ENCODE measurements at regions not wholly inside any gene's neighbourhood (a gene's known extent, or its start where the extent isn't known, plus 50 kb on each side); places are given as distances from the start of the nearest gene placed in this dataset.

DNA sequence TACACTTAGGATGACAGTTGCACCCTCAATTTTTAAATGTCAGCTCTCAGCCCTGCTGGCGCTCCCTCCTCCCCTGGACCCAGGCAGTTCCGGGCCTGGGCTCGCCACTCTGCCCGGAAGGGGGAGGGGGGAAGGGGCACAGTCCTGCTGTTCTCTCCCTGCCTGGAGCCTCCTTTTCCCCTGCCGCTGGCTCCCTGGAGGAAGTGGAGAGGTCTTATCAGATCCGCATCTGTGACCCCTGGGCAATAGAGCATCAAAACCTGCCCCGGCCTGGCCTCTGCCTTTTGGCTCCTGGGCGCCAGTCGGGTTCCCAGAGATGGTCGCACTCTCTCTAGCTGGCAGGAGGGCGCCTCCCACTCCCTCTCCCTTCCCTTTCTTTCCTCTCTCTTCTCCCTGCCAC lies 149.3 kb downstream of the IRF8 start:
- DNase-seq (no peak), ATAC-seq (no peak)
- intact Hi-C loops (cut with DNase I, micrococcal nuclease), result no loop called here

DNA sequence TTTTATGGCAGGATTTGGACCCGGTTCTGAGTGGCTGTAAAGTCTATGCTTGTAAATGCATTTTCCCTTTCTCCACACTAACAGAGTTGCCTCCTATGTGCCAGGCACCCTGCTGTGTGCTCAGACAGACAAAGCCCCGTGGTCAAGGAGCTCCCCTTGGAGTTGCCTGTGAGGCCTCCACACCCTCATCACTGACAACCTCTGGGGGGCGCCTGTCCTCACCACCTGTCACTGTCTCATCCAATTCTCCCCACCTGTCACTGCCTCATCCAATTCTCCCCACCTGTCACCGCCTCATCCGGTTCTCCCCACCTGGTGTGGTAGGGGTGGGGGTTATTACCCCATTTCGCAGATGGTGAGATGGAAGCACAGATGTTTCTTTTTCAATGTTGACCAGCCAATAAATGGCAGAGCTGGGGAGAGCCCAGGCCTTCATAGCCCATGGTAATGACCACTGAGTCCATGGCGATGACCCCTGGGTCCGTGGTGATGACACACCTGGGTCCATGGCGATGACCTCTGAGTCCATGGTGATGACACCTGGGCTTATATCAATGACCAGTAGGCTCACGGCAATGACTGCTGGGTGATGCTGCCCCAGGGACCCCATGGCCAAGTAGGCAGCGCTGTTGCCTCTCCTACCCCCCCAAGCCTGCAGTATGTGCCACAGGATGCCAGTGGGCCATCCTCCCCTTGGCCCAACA lies 150.1 kb downstream of the IRF8 start:
- intact Hi-C loops (cut with DNase I, micrococcal nuclease), result no loop called here
- no peak for ATAC-seq
- DNase-seq, result peak in 1 of 2 donors; percentile 17

DNA sequence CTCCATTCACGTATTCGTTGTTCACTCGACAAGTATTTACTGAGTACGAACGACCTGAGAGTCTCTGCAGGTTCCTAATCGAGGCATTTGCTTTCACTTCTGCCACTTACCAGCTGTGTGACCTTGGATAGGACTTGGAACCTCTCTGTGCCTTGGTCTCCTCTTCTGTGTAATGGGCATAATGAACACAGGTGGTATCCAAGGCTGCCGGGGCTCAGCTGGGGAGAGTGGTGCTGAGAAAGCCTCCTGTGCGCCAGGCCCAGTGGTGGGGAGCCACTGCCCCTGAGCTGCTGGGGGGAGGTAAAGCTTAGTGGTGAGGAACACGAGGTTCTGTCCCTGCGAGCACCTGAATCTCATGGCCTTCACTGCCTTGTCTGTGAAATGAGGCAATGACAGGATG lies 150.7 kb downstream of the IRF8 start:
- intact Hi-C loops (cut with DNase I, micrococcal nuclease), result no loop called here
- ATAC-seq (no peak), DNase-seq (no peak)

DNA sequence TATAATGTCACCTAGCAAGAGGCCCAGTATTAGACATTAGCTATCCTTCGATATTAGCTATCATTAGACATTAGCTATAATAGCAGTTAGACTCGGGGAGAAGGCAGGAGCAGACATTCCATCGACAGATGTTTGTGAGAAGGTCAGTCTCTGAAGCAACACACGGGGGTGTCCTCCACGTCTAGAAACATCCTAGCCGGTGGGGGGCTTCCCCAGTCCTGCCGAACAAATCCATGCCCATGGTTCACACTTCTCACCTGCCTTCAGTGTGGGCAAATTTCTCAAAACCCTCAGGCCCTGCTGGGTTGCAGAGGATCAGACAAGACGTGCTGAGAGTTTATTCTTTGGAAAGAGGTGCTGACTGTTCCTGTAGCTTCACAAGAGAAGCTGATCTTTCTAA lies 151.1 kb downstream of the IRF8 start:
- no peak for DNase-seq
- ATAC-seq, result no peak
- intact Hi-C loops (cut with DNase I, micrococcal nuclease), result no loop called here

DNA sequence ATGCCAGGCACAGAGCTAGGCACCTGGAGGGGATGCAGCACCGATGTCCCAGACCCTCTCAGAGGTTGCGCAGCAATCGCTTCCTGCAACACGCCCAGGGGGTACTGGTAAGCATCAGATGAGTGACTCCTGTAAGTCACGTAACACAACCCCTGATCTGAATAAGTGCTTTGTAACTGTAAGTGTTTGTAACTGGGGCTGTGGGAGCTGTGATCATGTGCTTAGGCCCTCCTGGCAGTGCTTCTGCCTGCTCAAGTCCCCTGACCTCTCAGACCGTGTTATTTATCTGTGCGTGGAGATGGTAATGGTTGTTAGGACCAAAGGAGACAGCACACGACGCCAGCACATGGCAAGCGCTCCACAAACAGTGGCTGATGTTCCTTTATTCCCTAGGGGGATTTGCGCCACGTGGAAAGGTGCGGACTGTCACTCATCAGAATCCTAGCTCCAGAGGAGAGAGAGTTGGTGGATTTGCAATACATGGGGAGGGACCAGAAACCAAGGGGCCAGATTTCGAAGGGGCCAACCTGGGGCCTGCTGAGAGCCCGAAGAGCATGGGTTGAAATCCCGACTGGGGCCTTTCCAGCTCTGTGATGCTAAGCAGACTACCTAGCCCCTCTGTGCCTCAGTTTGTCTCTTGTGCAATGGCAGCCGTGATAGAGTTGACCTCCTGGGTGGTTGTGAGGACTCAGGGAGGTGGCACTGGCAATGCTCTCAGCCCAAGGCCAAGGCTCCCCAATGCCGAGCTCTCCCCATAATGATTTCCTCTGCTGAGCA lies 151.8 kb downstream of the IRF8 start:
- no peak for ATAC-seq
- intact Hi-C loops (cut with DNase I, micrococcal nuclease), result no loop called here

DNA sequence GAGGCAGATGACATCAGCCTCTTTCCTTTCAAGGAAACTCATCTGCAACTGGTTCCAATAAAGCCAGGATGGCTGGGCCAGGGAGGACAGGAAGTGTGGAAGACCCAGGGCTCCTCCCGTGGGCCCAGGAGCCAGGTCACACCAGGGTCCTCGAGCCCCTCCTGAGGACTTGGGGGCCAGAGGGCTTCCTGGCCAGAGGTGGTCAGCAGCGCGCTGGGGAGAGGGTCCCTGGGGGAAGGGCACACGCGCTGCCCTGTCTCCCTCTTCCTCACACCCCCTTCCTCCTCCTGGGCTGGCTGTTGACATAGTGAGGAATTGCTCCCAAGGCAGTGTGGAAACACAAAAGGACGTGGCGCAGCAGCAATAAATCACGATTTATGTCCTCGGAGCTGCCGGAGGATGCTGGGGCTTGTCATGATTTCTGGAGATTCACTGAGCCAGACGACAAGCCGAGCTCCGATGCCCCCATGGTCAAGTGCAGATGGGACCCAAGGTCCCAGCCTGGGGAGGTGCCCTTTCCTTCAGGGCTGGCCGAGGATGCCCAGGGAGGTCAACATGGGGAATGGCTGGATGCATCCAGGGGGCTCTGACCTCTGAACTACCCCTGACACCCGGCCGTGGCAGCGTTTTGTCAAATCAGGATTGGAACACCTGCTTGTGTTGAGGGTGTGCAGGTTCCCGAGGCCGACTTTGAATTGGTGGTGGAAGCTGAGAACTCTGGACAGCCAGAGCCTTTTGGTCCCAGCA lies 152.6 kb downstream of the IRF8 start:
- intact Hi-C loops (cut with DNase I, micrococcal nuclease), result no loop called here
- DNase-seq (no peak), ATAC-seq (no peak)

More for the DNA sequence above, 151.8 kb downstream of the IRF8 start:
- no peak for DNase-seq

DNA sequence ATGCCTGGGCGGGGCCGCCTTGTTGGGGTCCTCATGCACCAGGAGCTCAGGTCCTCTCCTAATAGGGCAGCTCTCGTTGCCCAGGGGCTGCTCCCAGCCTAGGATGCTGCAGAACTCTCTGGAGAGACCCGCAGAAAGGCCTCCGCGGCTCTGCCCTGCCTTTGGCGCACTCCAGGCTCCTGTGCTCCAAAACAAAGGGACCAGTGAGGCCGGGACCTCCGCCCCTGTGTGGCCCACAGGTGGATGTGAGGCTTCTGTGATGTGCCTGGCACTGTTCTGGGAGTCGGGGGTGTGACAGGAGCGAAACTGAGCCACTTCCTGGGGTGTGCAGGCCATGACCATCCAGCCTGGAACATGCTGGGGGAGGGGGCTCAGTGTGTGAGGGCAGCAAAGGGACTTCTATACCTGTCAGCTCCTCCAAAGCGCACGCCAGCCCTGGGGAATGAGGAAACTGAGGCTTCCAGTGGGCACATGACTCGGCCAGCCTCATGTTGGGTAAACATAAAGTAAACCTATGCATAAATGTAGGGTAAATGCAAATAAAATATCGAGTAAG lies 153.2 kb downstream of the IRF8 start:
- DNase-seq, result no peak
- intact Hi-C loops (cut with DNase I, micrococcal nuclease), result no loop called here

DNA sequence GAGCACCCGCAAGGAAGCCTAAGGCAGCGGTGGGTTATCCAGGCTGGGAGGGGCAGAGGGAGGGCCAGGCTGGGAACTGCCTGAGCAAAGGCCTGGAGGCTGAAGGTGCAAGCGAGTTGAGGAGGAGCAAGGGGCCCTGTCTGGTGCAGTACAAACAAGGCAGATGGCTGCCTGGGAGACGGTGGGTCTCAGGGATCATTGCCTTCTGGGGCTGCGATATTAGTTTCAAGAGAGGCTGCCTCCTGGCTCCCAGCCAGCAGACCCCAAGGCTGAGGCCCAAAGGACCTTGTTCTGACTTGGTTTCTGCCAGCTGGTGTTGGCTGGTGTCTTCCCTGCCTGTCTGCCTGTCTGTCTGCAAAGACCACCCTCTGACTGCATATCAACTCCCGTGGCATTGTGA lies 154.0 kb downstream of the IRF8 start:
- DNase-seq (no peak), ATAC-seq (no peak)
- intact Hi-C loops (cut with DNase I, micrococcal nuclease), result no loop called here

More for the DNA sequence above, 153.2 kb downstream of the IRF8 start:
- ATAC-seq, result no peak

DNA sequence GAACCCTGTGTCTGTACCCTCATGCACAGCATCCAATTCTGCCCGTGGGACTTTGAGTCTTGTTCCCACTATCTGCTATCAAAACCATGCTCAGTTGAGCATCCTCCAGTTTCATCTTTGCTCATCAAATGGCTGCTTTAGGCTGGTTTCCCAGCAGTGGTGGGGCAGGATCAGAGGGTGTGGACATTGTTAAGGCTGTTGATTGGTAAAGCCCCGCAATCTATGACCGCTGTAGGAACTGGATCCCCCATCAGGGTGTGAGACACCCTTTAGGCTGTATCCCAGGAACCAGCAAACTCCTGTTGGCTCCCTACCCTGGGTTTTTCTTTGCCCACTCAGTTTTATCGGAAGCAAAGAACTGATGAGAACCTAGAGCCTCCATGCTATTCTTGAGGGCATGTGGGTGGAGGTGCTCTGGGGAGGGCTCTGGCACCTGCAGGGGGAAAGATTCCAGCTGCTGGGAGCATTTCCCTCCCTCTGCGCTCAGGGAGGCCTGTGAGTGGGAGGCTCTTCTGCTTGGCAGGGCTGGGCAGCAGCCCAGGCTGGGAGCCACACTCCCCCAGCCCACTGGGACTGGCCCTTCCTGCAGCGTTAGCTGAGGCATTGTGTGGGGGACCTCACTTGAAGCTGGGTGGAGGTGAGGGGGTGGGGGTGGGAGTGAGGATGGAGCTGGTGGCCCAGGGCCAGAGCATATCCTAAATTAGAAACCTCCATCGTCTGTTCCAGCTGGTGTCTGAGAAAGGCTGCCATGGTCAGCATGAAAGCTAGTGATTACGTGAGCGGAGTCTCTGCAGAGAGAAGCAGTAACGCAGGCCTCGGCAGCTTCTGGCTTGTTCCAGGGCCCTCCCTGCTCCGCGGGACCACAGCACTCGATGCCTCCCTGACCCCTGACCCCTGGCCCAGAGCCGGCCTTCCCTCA lies 160.6 kb downstream of the IRF8 start:
- ATAC-seq, result no peak
- peak; percentile 40 to 53 for DNase-seq
- intact Hi-C loops (cut with DNase I, micrococcal nuclease), result loop anchor here in 1 of 2 donors (10.0 kb wide), 1 partner anchor 465 kb away; no protein-coding TSS in a partner anchor

DNA sequence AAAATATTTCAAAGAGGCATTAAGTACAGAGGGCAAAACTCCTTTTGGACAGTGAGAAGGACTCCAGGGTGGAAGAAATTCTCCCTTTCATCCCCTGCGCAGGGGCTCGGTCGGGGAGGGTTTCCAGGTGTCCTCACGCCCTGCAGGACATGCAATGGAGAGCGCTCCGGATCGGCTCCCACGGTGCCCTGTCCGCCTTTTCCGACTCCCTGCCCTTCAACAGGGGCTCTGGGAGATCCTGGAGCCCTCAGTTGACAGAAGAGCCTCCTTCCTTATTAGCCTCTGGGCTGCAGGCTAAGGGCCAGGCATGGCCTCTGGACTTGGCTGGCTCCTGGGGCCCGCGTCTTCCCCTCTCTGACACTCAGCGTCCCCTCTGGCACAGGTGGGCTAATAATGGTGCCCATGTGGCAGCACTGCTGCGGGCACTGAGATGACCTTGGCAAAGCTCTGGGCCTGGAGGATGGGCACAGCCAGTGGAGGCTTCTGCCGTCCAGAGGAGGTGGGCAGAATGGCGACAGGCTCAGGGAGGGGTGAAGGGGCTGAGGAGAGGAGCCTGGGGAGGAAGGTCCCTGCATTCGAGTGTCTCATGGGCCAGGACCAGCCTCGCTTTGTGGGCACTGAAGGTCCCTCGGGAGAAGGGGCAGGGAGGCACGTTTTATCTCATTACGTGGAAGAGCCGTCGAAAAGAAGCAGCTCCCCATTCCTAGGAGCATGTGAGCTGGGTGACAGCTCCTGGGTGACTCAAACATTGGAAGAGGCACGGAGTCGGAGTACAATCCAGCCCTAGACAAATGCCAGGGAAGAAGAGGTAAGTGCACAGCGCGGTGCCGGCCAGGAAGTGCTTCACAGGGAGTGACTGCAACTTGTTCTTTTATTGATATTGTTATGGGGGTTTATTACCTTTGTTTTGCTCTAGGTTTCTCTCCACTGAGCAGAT lies 161.7 kb downstream of the IRF8 start:
- intact Hi-C loops (cut with DNase I, micrococcal nuclease), result loop anchor here in 1 of 2 donors (10.0 kb wide), 1 partner anchor 464 kb away; no protein-coding TSS in a partner anchor
- ATAC-seq (peak; percentile 85), DNase-seq (peak in 1 of 2 donors; percentile 14)

DNA sequence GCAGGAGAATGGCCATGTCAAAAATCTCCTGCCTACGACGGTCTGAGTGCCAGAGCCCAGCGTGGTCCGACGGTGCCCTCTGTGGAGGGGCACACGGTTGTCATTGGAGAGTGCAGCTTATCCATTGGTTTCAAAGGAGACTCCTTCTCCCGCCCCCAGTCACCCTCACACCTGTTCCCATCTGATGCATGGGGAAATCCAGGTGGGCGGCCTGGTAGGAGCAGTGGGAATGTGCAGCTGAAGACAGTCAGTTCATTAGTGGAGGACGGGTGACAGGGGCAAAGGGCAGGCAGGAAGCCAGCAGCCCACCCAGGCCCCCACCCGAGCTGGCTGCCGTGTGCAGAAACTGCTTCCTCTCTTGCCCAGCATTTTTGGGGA lies 162.3 kb downstream of the IRF8 start:
- intact Hi-C loops (cut with DNase I, micrococcal nuclease), result loop anchor here in 1 of 2 donors (10.0 kb wide), 1 partner anchor 463 kb away; no protein-coding TSS in a partner anchor
- ATAC-seq (no peak), DNase-seq (no peak)

DNA sequence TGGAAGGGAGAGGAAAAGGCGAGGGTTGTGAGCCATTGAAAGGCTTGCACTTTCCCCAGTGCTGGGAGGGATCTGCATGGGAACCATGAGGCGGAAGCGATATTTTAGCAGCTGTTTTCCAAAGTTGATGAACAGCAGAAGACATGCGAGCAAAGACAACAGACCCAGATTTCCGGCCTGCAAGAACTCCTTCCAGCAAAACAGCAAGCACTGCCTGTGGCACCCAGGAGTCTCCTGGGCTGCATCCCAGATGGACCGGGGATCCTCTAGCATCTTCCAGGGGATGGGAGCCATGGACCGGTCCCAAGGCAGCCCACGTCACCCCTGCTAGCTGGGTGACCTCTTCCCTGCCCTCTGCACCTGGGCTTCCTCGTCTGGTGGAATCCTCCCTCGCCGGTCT lies 162.8 kb downstream of the IRF8 start:
- DNase-seq, result no peak
- intact Hi-C loops (cut with DNase I, micrococcal nuclease), result loop anchor here in 1 of 2 donors (10.0 kb wide), 1 partner anchor 463 kb away; no protein-coding TSS in a partner anchor

DNA sequence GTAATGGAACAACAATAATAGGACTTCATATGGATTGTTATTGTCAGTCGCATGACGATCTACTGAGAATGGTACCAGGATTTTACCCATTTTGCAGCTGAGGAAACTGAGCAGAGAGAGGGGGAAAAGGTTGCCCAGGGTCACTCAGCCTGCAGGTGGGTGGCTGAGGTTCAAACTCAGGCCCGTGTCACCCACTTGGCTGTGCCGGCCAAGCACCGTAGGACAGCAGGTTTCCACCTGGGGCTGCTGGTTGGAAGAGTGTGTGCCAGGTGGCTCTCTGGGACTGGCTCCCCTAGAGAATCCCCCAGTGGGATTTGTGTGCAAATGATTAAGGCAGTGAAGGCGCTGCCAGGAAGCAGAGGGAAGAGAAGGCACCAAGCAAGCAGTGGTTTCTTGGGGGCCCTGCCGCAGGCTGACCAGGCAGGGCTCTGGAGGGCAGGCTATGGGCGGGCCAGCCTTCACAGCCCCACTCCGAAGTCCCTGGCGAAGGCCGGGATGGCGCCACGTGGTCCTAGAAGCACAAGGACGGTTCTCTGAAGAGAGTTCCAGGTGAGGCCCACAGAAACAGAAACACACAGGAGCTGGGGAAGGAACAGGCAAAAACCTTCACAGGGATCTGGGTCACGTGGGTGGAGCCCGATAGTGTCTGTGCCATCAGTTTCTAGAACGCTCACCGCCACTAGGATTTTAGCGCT lies 163.5 kb downstream of the IRF8 start:
- no peak for ATAC-seq

More for the DNA sequence above, 162.8 kb downstream of the IRF8 start:
- ATAC-seq, result no peak

DNA sequence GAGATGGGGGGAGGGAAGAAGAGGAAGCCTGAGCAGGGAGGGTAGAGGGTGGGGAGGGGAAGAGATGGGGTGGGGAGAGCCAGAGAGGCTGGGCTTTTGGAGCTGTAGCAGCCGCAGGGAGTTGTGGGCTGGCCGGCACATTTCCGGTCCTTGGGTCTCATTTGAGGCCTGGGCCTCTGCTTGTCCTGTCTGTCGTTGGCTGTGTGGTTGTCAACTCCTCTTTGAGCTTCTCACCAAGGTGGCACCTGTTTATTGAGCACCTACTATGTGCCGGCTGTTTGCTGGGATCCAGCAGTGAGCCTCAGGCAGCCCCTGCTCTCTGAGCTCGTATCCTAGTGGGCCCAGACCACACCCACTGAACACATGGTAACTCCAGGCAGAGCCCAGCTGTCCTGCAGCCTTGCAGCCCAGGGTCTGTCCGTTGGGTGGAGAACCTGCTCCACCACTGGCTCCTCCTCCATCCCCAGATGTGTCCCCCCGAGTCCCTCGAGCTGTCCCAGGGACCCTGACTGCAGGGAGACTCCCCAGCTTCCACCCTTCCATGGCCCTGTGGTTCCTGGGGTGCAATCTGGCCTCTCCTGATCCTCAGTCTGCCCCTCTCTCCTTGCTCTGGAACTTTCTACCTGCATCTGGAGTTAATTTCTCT lies 164.9 kb downstream of the IRF8 start:
- DNase-seq (peak in 1 of 2 donors; percentile 21), ATAC-seq (no peak)
- intact Hi-C loops (cut with DNase I, micrococcal nuclease), result loop anchor here in 1 of 2 donors (10.0 kb wide), 1 partner anchor 461 kb away; no protein-coding TSS in a partner anchor

More for the DNA sequence above, 163.5 kb downstream of the IRF8 start:
- DNase-seq, result peak in 1 of 2 donors; percentile 13
- intact Hi-C loops (cut with DNase I, micrococcal nuclease), result loop anchor here in 1 of 2 donors (10.0 kb wide), 1 partner anchor 462 kb away; no protein-coding TSS in a partner anchor

DNA sequence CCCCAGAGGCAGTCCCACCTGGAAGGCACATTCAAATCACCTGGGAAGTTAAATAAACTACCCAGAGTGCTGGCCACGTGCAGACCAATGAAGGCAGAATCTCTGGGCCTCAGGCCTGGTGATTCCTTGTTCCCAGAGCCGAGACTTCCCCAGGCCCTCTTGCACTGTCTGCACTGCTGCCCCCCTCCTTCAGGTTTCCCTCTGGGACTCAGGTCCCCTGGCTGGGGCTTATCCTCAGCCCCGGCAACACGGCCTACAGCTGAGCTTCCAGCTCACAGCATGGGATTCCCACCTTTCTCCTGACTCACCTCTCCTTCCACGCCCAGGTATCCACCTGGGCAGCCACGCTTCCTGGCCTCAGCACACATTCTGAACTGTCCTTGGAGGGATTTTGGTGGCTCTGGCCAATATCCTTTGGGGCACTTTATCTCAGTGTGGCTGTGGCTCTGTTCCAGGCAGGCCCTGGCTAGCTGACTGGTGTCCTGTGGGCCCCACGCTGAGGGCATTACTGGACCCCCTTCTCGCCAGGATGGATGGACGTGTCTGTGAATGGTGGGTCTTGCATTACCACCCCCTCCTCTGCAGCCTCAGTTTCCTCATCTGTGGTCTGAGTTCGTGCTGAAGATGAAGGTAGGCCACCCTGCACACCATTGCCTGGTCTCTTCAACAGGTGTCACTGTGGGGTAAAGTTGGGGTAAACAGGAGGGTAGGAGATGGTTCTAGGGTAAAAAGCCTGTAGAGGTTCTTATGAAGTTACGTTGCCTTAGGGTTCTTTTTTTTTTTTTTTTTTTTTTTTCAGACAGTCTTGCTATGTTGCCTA lies 165.7 kb downstream of the IRF8 start:
- ATAC-seq (no peak), DNase-seq (peak in 1 of 2 donors; percentile 11)
- intact Hi-C loops (cut with DNase I, micrococcal nuclease), result loop anchor here in 1 of 2 donors (10.0 kb wide), 1 partner anchor 460 kb away; no protein-coding TSS in a partner anchor
